ENCODE measurements at regions not wholly inside any gene's neighbourhood (a gene's known extent, or its start where the extent isn't known, plus 50 kb on each side); places are given as distances from the start of the nearest gene placed in this dataset.
"Not testable (repeated sequence)": the region's sequence is repeated elsewhere in the genome, so short reads cannot be mapped to it uniquely, and the experiment has no call there.

DNA sequence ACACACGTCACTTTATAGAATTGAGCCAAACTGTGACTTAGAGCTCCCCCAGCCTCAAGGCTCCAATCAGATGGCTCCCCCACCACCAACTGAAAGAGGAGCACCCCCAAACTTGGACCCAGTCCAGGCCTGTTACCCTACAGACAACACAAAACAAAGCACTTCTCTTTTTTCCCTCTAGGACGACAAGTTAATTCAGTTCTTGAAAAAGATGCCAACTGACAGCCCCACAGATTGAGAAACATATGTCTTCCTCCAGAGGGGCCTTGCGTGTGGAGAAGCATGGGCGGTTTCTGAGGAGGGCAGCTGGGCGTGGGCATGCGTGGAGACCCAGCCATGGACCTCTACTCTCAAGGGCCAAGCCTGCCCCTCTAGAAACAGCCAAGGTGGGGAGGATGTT, 229.5 kb downstream of the SHQ1 start:
- ChIA-PET CTCF (no interaction called here), POLR2A (no interaction called here)
- Mint-ChIP-seq H3K4me3 (no peak overlapping the region), H3K36me3 (ENCODE audit: low read depth) (no peaks in the 10 kb centered on the region), H3K27ac (no peak overlapping the region), H3K9me3 (ENCODE audit: insufficient read depth) (no peaks in the 10 kb centered on the region), H3K4me1 (ENCODE audit: low read depth) (peaks cover 17% of the 10 kb centered on the region), H3K27me3 (ENCODE audit: low read depth) (no peaks in the 10 kb centered on the region)
- no peak for ATAC-seq
- DNase-seq = no peak

DNA sequence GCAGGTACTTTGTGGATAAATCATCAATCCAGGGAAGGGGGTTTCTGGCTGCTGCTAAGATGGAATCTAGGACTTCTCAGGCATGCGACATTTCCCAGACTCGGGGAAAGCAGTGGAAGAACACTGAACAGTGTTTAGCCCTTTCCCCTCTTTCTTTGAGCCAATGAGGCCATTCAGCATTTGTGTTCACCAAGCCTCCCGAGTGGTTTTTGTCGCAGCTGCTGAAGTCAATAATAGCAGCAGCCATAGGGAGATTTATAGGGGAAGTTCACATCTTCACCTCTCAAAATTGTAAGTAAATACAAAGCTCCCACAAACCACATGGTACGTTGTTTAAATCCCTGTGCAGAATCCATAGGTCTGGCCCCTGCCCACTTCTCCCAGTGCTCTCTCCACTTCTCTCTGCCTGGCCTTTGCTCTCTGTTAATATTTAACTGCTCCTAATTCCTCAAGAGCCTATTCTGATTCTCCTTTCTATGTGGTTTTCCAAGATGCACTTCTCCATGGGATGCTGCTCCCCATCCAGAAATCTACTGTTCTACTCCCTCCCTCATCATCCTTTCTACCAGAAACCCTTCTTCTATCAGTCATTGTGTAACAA, 230.7 kb downstream of the SHQ1 start:
- Mint-ChIP-seq H3K4me1 (ENCODE audit: low read depth) (peaks cover 17% of the 10 kb centered on the region), H3K27ac (no peak overlapping the region), H3K27me3 (ENCODE audit: low read depth) (no peaks in the 10 kb centered on the region), H3K9me3 (ENCODE audit: insufficient read depth) (no peaks in the 10 kb centered on the region), H3K4me3 (no peak overlapping the region), H3K36me3 (ENCODE audit: low read depth) (no peaks in the 10 kb centered on the region)
- CTCF ChIA-PET = no interaction called here
- POLR2A ChIA-PET = no interaction called here
- no peak for DNase-seq
- no peak for ATAC-seq

DNA sequence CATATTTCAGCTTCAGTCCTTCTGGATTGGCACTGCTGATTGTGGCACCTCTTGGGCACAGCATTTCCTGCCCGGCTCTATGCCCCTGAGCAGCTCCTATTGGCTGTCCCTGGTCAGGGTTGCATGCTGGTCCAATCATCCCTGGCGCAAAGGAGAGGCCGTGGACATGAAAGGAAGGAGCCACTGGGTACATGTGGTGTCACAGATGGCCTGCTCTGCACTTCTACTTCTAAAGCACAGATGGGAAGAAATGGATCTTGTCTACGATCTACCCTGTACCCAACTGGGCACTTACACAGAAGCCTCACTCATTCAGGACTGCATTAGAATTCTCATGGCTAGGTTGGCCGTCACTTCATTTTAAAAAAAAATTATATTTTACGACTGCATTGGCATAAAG, 232.5 kb downstream of the SHQ1 start:
- Mint-ChIP-seq H3K4me1 (ENCODE audit: low read depth) (peaks cover 17% of the 10 kb centered on the region), H3K9me3 (ENCODE audit: insufficient read depth) (no peaks in the 10 kb centered on the region), H3K27ac (no peak overlapping the region), H3K36me3 (ENCODE audit: low read depth) (no peaks in the 10 kb centered on the region), H3K4me3 (no peak overlapping the region), H3K27me3 (ENCODE audit: low read depth) (no peaks in the 10 kb centered on the region)
- ATAC-seq (no peak), DNase-seq (no peak)
- ChIA-PET POLR2A (no interaction called here), CTCF (interaction anchor here (1.6 kb wide), 1 partner anchor 14 kb away, joined by 4 read pairs; no protein-coding TSS in a partner anchor)

DNA sequence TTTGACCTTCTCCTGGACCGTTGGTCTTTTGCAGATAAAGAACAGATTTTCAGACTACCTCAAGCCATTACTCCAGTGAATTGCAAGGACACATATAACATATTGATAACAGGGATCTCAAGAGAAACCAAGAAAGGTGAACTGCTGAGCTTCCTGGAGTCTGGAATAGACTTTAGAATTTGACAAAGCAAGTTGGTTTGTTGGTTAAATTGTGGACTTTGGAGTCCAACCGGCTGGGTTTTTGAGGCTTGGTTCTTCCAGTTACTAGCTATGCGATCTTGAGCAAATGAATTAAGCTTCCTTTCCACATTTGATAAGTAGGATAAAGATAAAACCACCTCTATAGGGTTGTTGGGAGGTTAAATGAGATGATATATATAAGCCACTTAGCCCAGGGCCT, 233.1 kb downstream of the SHQ1 start:
- Mint-ChIP-seq H3K4me1 (ENCODE audit: low read depth) (peaks cover 17% of the 10 kb centered on the region), H3K27ac (no peak overlapping the region), H3K9me3 (ENCODE audit: insufficient read depth) (no peaks in the 10 kb centered on the region), H3K4me3 (no peak overlapping the region), H3K36me3 (ENCODE audit: low read depth) (no peaks in the 10 kb centered on the region), H3K27me3 (ENCODE audit: low read depth) (no peaks in the 10 kb centered on the region)
- CTCF ChIA-PET = interaction anchor here (1.6 kb wide), 1 partner anchor 13 kb away, joined by 4 read pairs; no protein-coding TSS in a partner anchor
- ATAC-seq (no peak), DNase-seq (no peak)
- POLR2A ChIA-PET = no interaction called here

DNA sequence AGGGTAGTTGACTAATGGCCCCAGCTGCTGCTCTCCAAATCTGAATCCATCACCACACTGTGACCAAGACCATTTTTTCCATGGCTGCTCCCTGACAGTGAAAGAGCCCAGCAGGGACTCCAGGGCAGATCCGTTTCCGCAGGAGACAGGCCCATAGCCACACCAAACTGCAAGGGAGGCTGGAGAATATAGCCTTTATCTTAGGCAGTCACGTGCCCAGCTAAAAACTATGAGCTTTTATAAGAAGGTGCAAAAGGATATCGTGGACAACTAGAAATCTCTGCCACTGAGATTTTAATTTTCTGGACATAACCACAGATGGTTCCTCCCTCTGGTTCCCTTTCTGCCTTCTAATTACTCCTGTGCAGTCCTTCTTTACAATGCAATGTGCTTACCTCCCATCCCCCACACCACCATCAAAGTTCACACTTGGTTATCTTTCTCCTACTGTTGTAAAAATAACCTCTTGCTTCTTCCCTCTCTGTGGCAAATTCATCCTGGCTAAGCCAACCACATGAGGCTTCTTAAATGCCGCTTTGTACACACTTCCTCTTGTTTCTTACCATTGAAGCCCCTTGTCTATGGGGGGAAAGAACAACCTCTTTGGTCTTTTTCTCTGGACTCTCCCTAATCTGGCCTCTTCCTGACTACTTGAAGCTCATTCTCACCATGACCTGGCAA, 233.7 kb downstream of the SHQ1 start:
- Mint-ChIP-seq H3K36me3 (ENCODE audit: low read depth) (no peaks in the 10 kb centered on the region), H3K4me1 (ENCODE audit: low read depth) (peaks cover 17% of the 10 kb centered on the region), H3K4me3 (no peak overlapping the region), H3K9me3 (ENCODE audit: insufficient read depth) (no peaks in the 10 kb centered on the region), H3K27ac (no peak overlapping the region), H3K27me3 (ENCODE audit: low read depth) (no peaks in the 10 kb centered on the region)
- CTCF ChIA-PET = interaction anchor here (1.6 kb wide), 1 partner anchor 13 kb away, joined by 4 read pairs; no protein-coding TSS in a partner anchor
- POLR2A ChIA-PET = no interaction called here
- no peak for DNase-seq
- ATAC-seq = no peak

DNA sequence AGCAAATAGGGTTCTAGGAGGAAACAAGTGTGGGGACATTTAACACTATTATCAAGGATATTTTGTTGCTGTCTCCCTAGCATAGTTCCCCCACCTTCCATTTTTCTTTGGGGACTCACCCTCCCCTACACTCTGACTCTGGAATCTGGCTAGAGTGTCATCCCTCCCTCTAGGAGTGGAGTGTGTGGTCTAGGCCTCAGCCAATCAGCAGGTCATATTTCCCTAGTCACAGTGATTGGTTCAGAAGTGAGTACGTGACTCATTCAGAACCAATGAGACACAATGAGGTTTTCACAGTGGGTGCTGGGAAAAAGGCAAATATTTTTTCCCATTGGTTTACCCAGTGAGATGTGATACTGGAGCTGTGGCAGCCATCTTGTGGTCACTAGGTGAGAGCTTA, 234.4 kb downstream of the SHQ1 start:
- ChIA-PET POLR2A (no interaction called here), CTCF (interaction anchor here (1.6 kb wide), 1 partner anchor 12 kb away, joined by 4 read pairs; no protein-coding TSS in a partner anchor)
- H3K4me1 Mint-ChIP-seq (ENCODE audit: low read depth) = peaks cover 17% of the 10 kb centered on the region
- H3K4me3 Mint-ChIP-seq = no peak overlapping the region
- H3K27ac Mint-ChIP-seq = no peak overlapping the region
- H3K27me3 Mint-ChIP-seq (ENCODE audit: low read depth) = no peaks in the 10 kb centered on the region
- DNase-seq (no peak), ATAC-seq (no peak)
- H3K9me3 Mint-ChIP-seq (ENCODE audit: insufficient read depth) = no peaks in the 10 kb centered on the region
- H3K36me3 Mint-ChIP-seq (ENCODE audit: low read depth) = no peaks in the 10 kb centered on the region

DNA sequence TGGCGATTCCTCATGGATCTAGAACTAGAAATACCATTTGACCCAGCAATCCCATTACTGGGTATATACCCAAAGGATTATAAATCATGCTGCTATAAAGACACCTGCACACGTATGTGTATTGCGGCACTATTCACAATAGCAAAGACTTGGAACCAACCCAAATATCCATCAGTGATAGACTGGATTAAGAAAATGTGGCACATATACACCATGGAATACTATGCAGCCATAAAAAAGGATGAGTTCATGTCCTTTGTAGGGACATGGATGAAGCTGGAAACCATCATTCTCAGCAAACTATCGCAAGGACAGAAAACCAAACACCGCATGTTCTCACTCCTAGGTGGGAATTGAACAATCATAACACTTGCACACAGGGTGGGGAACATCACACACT, 239.1 kb downstream of the SHQ1 start:
- H3K4me1 Mint-ChIP-seq (ENCODE audit: low read depth); H3K36me3 Mint-ChIP-seq (ENCODE audit: low read depth); CTCF ChIA-PET; ATAC-seq; DNase-seq; H3K27me3 Mint-ChIP-seq (ENCODE audit: low read depth); H3K9me3 Mint-ChIP-seq (ENCODE audit: insufficient read depth); H3K27ac Mint-ChIP-seq; POLR2A ChIA-PET; H3K4me3 Mint-ChIP-seq: not testable (repeated sequence)

DNA sequence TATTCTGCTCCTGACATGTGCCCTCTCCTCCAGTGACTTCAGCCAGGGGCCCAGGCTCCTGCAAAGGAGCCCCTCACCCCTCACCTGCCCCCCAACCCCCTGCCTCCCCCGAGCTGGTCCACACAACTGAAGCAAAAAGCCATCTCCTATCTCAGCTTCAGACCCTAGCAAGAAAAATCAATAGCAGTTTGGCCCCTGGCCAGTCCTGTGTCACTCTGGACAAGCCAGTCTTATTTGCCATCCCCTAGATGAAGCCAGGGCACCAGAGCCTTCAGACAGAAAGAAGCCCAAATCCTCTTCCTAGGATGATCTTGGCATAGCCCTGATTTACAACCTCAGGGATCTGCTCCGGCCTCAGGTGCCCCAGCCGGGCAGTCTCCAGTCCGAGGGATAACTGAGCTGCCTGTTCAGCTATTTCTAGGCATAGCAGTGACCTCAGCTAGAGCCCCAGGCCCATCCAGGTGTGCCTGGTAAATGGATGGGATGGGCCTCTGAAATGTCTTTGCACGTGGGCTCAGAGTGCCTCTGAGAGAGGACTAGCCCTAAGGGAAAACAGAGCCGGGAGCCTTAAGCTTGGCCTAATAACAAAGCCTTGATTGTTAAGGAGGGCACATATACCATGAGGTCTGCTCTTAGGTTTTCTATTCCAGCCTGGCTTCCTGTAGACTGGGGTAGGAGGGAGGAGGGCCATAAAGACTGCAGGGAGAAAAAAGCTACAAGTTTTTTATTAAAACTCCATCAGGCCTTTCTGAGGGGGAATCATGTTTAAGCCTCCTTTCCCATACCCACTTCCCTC, 242.0 kb downstream of the SHQ1 start:
- no peak overlapping the region for H3K27ac Mint-ChIP-seq
- H3K4me3 Mint-ChIP-seq = no peak overlapping the region
- no peak for ATAC-seq
- ChIA-PET CTCF (no interaction called here), POLR2A (no interaction called here)
- no peaks in the 10 kb centered on the region for H3K9me3 Mint-ChIP-seq (ENCODE audit: insufficient read depth)
- H3K36me3 Mint-ChIP-seq (ENCODE audit: low read depth) = no peaks in the 10 kb centered on the region
- DNase-seq = no peak
- no peaks in the 10 kb centered on the region for H3K27me3 Mint-ChIP-seq (ENCODE audit: low read depth)
- no peaks in the 10 kb centered on the region for H3K4me1 Mint-ChIP-seq (ENCODE audit: low read depth)

DNA sequence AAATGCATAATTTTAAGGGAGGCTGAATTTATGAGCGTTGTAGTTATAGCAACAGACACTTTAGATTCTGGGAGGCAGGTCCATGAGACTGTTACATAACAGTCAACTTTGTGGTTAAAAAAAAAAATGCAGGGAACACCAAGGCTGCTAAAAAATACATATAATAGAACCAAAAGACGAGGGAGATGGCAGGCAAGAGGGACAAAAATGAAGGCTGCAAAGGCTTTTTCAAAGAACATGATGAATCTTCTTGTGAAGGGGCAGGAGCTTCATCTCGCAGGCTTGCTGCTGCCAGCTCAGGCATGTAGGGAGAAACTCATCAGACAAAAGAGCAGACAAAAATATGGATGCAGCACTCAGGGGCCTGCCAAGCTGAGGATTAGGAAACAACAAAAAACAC, 243.9 kb downstream of the SHQ1 start:
- ATAC-seq (no peak), DNase-seq (no peak)
- H3K27me3 Mint-ChIP-seq (ENCODE audit: low read depth) = no peaks in the 10 kb centered on the region
- ChIA-PET POLR2A (no interaction called here), CTCF (no interaction called here)
- H3K4me1 Mint-ChIP-seq (ENCODE audit: low read depth) = no peaks in the 10 kb centered on the region
- no peak overlapping the region for H3K27ac Mint-ChIP-seq
- H3K36me3 Mint-ChIP-seq (ENCODE audit: low read depth) = no peaks in the 10 kb centered on the region
- no peak overlapping the region for H3K4me3 Mint-ChIP-seq
- no peaks in the 10 kb centered on the region for H3K9me3 Mint-ChIP-seq (ENCODE audit: insufficient read depth)

DNA sequence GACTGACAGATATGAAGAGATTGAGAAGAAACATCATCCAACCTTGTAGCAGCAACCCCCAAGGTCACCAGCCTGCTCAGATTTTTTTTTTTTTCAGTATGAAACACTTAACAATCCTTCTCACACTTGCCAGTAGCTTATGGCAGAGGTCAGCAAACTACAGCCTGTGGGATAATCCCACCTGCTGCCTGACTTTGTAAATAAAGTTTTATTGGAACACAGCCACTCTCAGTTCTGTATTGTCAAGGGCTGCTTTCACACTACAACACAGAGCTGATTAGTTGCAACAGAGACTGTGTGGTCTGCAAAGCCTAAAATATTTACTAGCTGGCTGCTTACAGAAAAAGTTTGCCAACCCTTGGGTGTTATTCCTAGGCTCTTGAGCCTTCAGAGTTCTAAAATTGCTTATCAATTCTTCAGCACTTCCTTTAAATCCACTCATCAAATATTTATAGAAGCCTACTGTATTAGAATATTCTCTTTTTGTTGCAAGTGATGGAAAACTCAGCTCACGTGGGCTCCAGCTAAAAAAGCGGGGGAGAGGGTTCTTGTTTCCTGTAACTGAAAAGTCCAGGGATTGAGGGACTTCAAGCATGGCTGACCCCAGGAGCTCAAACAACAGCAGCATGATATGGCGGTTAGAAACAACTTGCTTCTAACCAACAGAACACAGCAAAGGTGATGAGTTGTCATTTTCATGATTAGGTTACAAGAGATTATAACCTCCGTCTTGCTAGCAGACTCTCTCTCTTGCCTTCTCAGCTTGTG, 246.1 kb downstream of the SHQ1 start:
- no peak overlapping the region for H3K27ac Mint-ChIP-seq
- peaks cover 3% of the 10 kb centered on the region for H3K27me3 Mint-ChIP-seq (ENCODE audit: low read depth)
- no peak for ATAC-seq
- no peaks in the 10 kb centered on the region for H3K36me3 Mint-ChIP-seq (ENCODE audit: low read depth)
- DNase-seq = no peak
- H3K4me3 Mint-ChIP-seq = no peak overlapping the region
- POLR2A ChIA-PET = interaction anchor here (0.7 kb wide), 1 partner anchor 228 kb away, joined by 3 read pairs; no protein-coding TSS in a partner anchor
- no peaks in the 10 kb centered on the region for H3K9me3 Mint-ChIP-seq (ENCODE audit: insufficient read depth)
- H3K4me1 Mint-ChIP-seq (ENCODE audit: low read depth) = no peaks in the 10 kb centered on the region
- CTCF ChIA-PET = interaction anchor here (1.2 kb wide), 1 partner anchor 13 kb away, joined by 4 read pairs; no protein-coding TSS in a partner anchor

DNA sequence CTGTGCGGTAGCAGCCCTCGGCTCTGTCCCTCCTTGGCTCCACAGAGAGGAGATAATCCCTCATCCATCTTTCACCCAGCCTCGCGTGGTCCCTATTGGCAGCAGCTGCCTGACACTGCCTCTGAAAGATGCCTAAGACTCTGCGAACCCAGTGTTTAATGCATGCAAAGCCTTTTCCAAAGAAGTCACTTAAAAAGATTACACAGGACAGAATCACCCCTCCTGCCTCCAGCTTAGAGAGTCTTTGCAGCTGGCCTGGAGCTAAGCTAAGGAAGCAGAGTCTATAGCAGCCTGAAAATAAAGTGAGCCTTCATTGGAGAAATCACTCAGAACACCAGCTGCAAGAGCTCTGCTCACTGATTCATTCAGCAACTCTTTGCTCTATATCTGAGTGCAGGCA, 247.2 kb downstream of the SHQ1 start:
- ChIA-PET CTCF (no interaction called here), POLR2A (no interaction called here)
- H3K9me3 Mint-ChIP-seq (ENCODE audit: insufficient read depth) = no peaks in the 10 kb centered on the region
- H3K27ac Mint-ChIP-seq = no peak overlapping the region
- no peak for DNase-seq
- H3K36me3 Mint-ChIP-seq (ENCODE audit: low read depth) = no peaks in the 10 kb centered on the region
- no peak for ATAC-seq
- H3K4me1 Mint-ChIP-seq (ENCODE audit: low read depth) = no peaks in the 10 kb centered on the region
- H3K4me3 Mint-ChIP-seq = no peak overlapping the region
- peaks cover 3% of the 10 kb centered on the region for H3K27me3 Mint-ChIP-seq (ENCODE audit: low read depth)

DNA sequence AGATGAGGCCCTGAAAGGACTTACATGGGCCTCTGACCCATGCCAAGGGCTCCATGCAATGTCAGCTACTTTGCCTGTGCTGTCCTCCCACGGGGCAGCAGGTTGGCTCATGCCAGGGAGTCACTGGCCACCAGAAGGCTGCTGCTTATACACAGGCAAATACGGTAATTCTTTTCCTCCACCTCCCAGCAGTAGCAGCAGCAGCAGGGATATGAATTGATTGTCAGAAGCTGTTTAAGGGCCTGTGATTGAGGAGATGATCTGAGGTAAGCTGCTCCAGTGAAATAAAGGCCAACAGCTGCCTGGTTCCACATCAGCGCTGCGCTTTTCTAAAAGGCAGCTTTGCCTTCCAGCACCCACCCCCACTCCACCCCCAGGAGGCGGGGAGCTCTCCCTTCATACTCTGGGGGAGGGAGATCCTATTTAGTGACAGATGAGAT, 250.5 kb downstream of the SHQ1 start:
- POLR2A ChIA-PET = no interaction called here

More for the DNA sequence above, 250.5 kb downstream of the SHQ1 start:
- CTCF ChIA-PET = interaction anchor here (0.9 kb wide), 1 partner anchor 21 kb away, joined by 3 read pairs; no protein-coding TSS in a partner anchor
- H3K9me3 Mint-ChIP-seq (ENCODE audit: insufficient read depth) = no peaks in the 10 kb centered on the region
- H3K4me3 Mint-ChIP-seq = no peak overlapping the region
- no peaks in the 10 kb centered on the region for H3K36me3 Mint-ChIP-seq (ENCODE audit: low read depth)
- H3K4me1 Mint-ChIP-seq (ENCODE audit: low read depth) = no peaks in the 10 kb centered on the region
- peaks cover 3% of the 10 kb centered on the region for H3K27me3 Mint-ChIP-seq (ENCODE audit: low read depth)
- ATAC-seq = no peak
- no peak for DNase-seq
- H3K27ac Mint-ChIP-seq = no peak overlapping the region

All from activated CD8-positive, alpha-beta T cell treated with anti-CD3 and anti-CD28 coated beads, Interleukin-2, amount 10 ng/mL, durations not matched to agents 7 days and 5 days (primary cell).